HepG2 (cell line): ENCODE measurements at regions not wholly inside any gene's neighbourhood (a gene's known extent, or its start where the extent isn't known, plus 50 kb on each side); places are given as distances from the start of the nearest gene placed in this dataset.

ENCODE experiments used
- ATAC-seq: fragments of 200-7000 bp; cut with Tn5 transposase; 3 replicates; pipeline ENCODE4 v1.9.1; 2020; ENCODE audit warnings: mild to moderate bottlenecking, moderate library complexity
- BruUV-seq: library from RNA; stranded (reverse); fragments of 400-500 nt; replicated peaks from 2 replicates; lab custom pipeline; 2021; lab: Mats Ljungman, UMichigan
- CTCF ChIA-PET: fragments of 300-600 bp; formaldehyde crosslinking; extraction: SDS; loops from one replicate; lab custom pipeline; 2021; ENCODE audit warnings: low total read pairs, inconsistent platforms, low intra/inter-chr PET ratio; lab: Yijun Ruan, JAX
- POLR2A ChIA-PET: fragments of 350-600 bp; sonication (Branson Sonifier 250); formaldehyde crosslinking; loops from one replicate; lab custom pipeline; 2020; ENCODE audit warnings: antibody characterized with exemption, inconsistent platforms; lab: Yijun Ruan, JAX
- DNase-seq: peaks from one replicate; pipeline ENCODE4 v3.0.0-alpha.2; 2015; ENCODE audit warnings: low spot score
- FAIRE-seq: peaks from 3 replicates; lab custom pipeline; 2011; peaks lifted over from hg19 to GRCh38; lab: Jason Lieb, UNC
- H2AFZ ChIP-seq: one replicate; pipeline ENCODE4 v1.6.1; 2011; ENCODE audit warnings: low read length, inconsistent platforms
- H3K27ac ChIP-seq: fragments of 300-600 bp; 3 replicates; pipeline ENCODE4 v1.8.0; 2011; ENCODE audit warnings: mixed run types, mild to moderate bottlenecking, mixed read lengths, low read length, inconsistent platforms; ENCODE audit not compliant: insufficient read depth; ENCODE audit errors: extremely low read length
- H3K27me3 ChIP-seq, 2 experiments: fragments of 200-600 bp in 1 of 2; 2 replicates in 1 of 2; 3 replicates in 1 of 2; pipeline versions ENCODE4 v1.6.0 to v1.8.0; 2011; ENCODE audit warnings: low read length in 2 of 2, mild to moderate bottlenecking in 2 of 2, moderate library complexity in 2 of 2, inconsistent platforms in 1 of 2; ENCODE audit not compliant: insufficient read depth in 2 of 2, control insufficient read depth in 1 of 2
- H3K36me3 ChIP-seq, 2 experiments: fragments of 200-600 bp in 1 of 2; replicated peaks in 1 of 2; 2 replicates in 1 of 2; 3 replicates in 1 of 2; pipeline versions ENCODE4 v1.5.1 to v1.8.0; 2011; ENCODE audit warnings: low read length in 2 of 2, inconsistent platforms in 1 of 2; ENCODE audit not compliant: insufficient read depth in 2 of 2, control insufficient read depth in 1 of 2
- H3K4me1 ChIP-seq: 2 replicates; pipeline ENCODE4 v1.5.1; 2012; ENCODE audit warnings: low read length, inconsistent platforms; ENCODE audit not compliant: insufficient read depth
- H3K4me2 ChIP-seq: 2 replicates; pipeline ENCODE4 v1.6.0; 2011; ENCODE audit warnings: low read depth, low read length, inconsistent platforms
- H3K4me3 ChIP-seq, 3 experiments: fragments of 200-600 bp in 1 of 3; sonication (generic), shearing (Covaris generic) in 1 of 3; replicated peaks in 1 of 3; 2 replicates each; pipeline ENCODE4 v1.5.1; 2011 to 2016; ENCODE audit warnings: low read length in 3 of 3, inconsistent platforms in 2 of 3, low read depth in 2 of 3, mild to moderate bottlenecking in 2 of 3, control low read depth in 1 of 3, mixed read lengths in 1 of 3; ENCODE audit not compliant: insufficient read depth in 1 of 3
- H3K79me2 ChIP-seq: one replicate; pipeline ENCODE4 v1.6.1; 2011; ENCODE audit warnings: low read length, inconsistent platforms; ENCODE audit not compliant: insufficient read depth
- H3K9ac ChIP-seq: 2 replicates; pipeline ENCODE4 v1.6.0; 2011; ENCODE audit warnings: mild to moderate bottlenecking, low read depth, low read length, inconsistent platforms; ENCODE audit not compliant: insufficient read depth
- H3K9me3 ChIP-seq: 2 replicates; pipeline ENCODE4 v1.5.1; 2012; ENCODE audit warnings: mild to moderate bottlenecking, low read length
- H4K20me1 ChIP-seq: 2 replicates; pipeline ENCODE4 v1.6.0; 2011; ENCODE audit warnings: inconsistent platforms, mild to moderate bottlenecking, low read length, moderate library complexity; ENCODE audit not compliant: insufficient read depth
- ESRRA ChIP-seq: sonication (generic); formaldehyde crosslinking; IDR thresholded peaks from 2 replicates; pipeline ENCODE4 v1.5.1; 2020; ENCODE audit warnings: mild to moderate bottlenecking, low read depth, missing genetic modification reagents
- HBP1 ChIP-seq: IDR thresholded peaks from 2 replicates; pipeline ENCODE4 v1.6.1; 2016; ENCODE audit warnings: low read depth, control low read depth
- KAT2B ChIP-seq: fragments of 150-350 bp; IDR thresholded peaks from 2 replicates; pipeline ENCODE4 v1.6.1; 2014; ENCODE audit warnings: low read depth, low read length, borderline replicate concordance
- NFIC ChIP-seq: IDR thresholded peaks from 2 replicates; pipeline ENCODE4 v1.6.1; 2012; ENCODE audit warnings: mild to moderate bottlenecking, low read length, inconsistent platforms
- PTBP1 ChIP-seq: fragments of 200-400 bp; formaldehyde crosslinking; IDR thresholded peaks from 2 replicates; pipeline ENCODE4 v1.6.1; 2018; ENCODE audit warnings: low read length, low read depth; ENCODE audit not compliant: poor library complexity, severe bottlenecking
- RBM22 ChIP-seq: fragments of 200-400 bp; formaldehyde crosslinking; optimal IDR thresholded peaks from 2 replicates; pipeline ENCODE3; 2017; ENCODE audit warnings: mild to moderate bottlenecking, low read length, moderate library complexity
- TEAD3 ChIP-seq: optimal IDR thresholded peaks from 2 replicates; pipeline ENCODE3; 2016; ENCODE audit warnings: borderline replicate concordance
- ZBTB26 ChIP-seq: IDR thresholded peaks from 2 replicates; pipeline ENCODE4 v1.6.1; 2016; ENCODE audit warnings: missing compliant biosample characterization, missing genetic modification reagents, borderline replicate concordance
- ZMAT3 ChIP-seq: sonication (generic); formaldehyde crosslinking; conservative IDR thresholded peaks from 2 replicates; pipeline ENCODE4 v1.7.0; 2021; ENCODE audit warnings: missing genetic modification reagents
- ZNF605 ChIP-seq: sonication (generic); formaldehyde crosslinking; IDR thresholded peaks from 2 replicates; pipeline ENCODE4 v1.8.0; 2022; ENCODE audit warnings: mild to moderate bottlenecking, missing genetic modification reagents
- ZNF660 ChIP-seq: sonication (generic); formaldehyde crosslinking; IDR thresholded peaks from 2 replicates; pipeline ENCODE4 v1.5.1; 2020; ENCODE audit warnings: mild to moderate bottlenecking, low read depth, missing genetic modification reagents, borderline replicate concordance
- ZNF878 ChIP-seq: sonication (generic); formaldehyde crosslinking; IDR thresholded peaks from 2 replicates; pipeline ENCODE4 v1.8.1; 2023; ENCODE audit warnings: mild to moderate bottlenecking, missing genetic modification reagents, moderate library complexity
- WGBS: methylation state at CpG from one replicate; pipeline ENCODE4 v1.1.6; 2017; ENCODE audit warnings: low lambda C conversion rate; 5-methylcytosine and 5-hydroxymethylcytosine counted together
- in situ Hi-C: cut with HindIII; loops from 2 replicates; pipeline ENCODE4 v1.10.0; 2017; ENCODE audit warnings: low pct_unique_long_range_greater_than_20kb; ENCODE audit not compliant: extremely low pct_ligation_motif_present
- intact Hi-C: fragments of 100-400 bp; cut with micrococcal nuclease; formaldehyde crosslinking; loops from one replicate; pipeline ENCODE4 v1.10.0; 2022; ENCODE audit not compliant: unreplicated experiment
- TF ChIP-seq, protein P1 (sequence below): sonication (generic); formaldehyde crosslinking; IDR thresholded peaks from 2 replicates; pipeline ENCODE4 v1.5.1; 2020; ENCODE audit warnings: mild to moderate bottlenecking, missing genetic modification reagents, moderate library complexity
- TF ChIP-seq, protein P2 (sequence below): sonication (generic); formaldehyde crosslinking; IDR thresholded peaks from 2 replicates; pipeline ENCODE4 v1.5.0; 2020; ENCODE audit warnings: missing genetic modification reagents

GRCh38 chr22:27650572-27650971 lies 151.0 kb downstream of the MN1 start:
- H4K20me1 ChIP-seq = no peaks in the 10 kb centered on the region
- H3K9me3 ChIP-seq = no peaks in the 10 kb centered on the region
- DNase-seq = no peak
- no peaks in the 10 kb centered on the region for H3K36me3 ChIP-seq
- H3K27me3 ChIP-seq = no peaks in the 10 kb centered on the region; a peak in 1 of 5 replicates
- H3K9ac ChIP-seq = no peak overlapping the region
- in situ Hi-C loops (no loop called here), intact Hi-C loops (no loop called here)
- no peak for TF ChIP-seq ZNF878 (CRISPR knock-in tag)
- ChIA-PET CTCF (no interaction called here), POLR2A (no interaction called here)
- no peak overlapping the region for H3K27ac ChIP-seq
- no peak overlapping the region for H2AFZ ChIP-seq
- peaks cover 42% of the 10 kb centered on the region for H3K4me1 ChIP-seq
- H3K79me2 ChIP-seq = no peaks in the 10 kb centered on the region
- ATAC-seq = no peak
- BruUV-seq = no TSS peak
- WGBS = 32% methylated on average over 10 of the region's 10 CpGs
- H3K4me3 ChIP-seq = no peak overlapping the region
- no peak overlapping the region for H3K4me2 ChIP-seq
- no peak for FAIRE-seq

- FAIRE-seq = no peak
- Histone ChIP-seq H4K20me1 (no peaks in the 10 kb centered on the region), H2AFZ (no peak overlapping the region)
- BruUV-seq = no TSS peak
- POLR2A ChIA-PET = no interaction called here
- in situ Hi-C loops = no loop called here
- TF ChIP-seq TEAD3 (CRISPR knock-in tag) (no peak), HBP1 (CRISPR knock-in tag) (no peak), RBM22 (no peak), ZBTB26 (CRISPR knock-in tag) (no peak), ZNF660 (CRISPR knock-in tag) (no peak), ZNF605 (CRISPR knock-in tag) (no peak), KAT2B (no peak), PTBP1 (no peak), NFIC (no peak), ZMAT3 (CRISPR knock-in tag) (no peak), ESRRA (CRISPR knock-in tag) (no peak)
- TF ChIP-seq, protein P1, sequence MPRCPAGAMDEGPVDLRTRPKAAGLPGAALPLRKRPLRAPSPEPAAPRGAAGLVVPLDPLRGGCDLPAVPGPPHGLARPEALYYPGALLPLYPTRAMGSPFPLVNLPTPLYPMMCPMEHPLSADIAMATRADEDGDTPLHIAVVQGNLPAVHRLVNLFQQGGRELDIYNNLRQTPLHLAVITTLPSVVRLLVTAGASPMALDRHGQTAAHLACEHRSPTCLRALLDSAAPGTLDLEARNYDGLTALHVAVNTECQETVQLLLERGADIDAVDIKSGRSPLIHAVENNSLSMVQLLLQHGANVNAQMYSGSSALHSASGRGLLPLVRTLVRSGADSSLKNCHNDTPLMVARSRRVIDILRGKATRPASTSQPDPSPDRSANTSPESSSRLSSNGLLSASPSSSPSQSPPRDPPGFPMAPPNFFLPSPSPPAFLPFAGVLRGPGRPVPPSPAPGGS = no peak
- TF ChIP-seq, protein P2, sequence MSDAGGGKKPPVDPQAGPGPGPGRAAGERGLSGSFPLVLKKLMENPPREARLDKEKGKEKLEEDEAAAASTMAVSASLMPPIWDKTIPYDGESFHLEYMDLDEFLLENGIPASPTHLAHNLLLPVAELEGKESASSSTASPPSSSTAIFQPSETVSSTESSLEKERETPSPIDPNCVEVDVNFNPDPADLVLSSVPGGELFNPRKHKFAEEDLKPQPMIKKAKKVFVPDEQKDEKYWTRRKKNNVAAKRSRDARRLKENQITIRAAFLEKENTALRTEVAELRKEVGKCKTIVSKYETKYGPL (CRISPR knock-in tag) = no peak
- TF ChIP-seq, all 625 proteins: peak for 0
- ATAC-seq (no peak), DNase-seq (no peak)
- intact Hi-C loops = no loop called here
- Histone ChIP-seq H3K27ac (no peak overlapping the region), H3K4me3 (no peak overlapping the region), H3K79me2 (no peaks in the 10 kb centered on the region), H3K27me3 (no peaks in the 10 kb centered on the region; a peak in 1 of 5 replicates), H3K4me1 (peaks cover 38% of the 10 kb centered on the region), H3K9me3 (no peaks in the 10 kb centered on the region), H3K4me2 (no peak overlapping the region), H3K9ac (no peak overlapping the region), H3K36me3 (no peaks in the 10 kb centered on the region)
- 11% methylated on average over 3 of the region's 3 CpGs for WGBS
- CTCF ChIA-PET = no interaction called here
Measured at GRCh38 chr22:27650985-27651384, 150.6 kb downstream of the MN1 start.
